ENCODE measurements at regions not wholly inside any gene's neighbourhood (a gene's known extent, or its start where the extent isn't known, plus 50 kb on each side); places are given as distances from the start of the nearest gene placed in this dataset.

DNA sequence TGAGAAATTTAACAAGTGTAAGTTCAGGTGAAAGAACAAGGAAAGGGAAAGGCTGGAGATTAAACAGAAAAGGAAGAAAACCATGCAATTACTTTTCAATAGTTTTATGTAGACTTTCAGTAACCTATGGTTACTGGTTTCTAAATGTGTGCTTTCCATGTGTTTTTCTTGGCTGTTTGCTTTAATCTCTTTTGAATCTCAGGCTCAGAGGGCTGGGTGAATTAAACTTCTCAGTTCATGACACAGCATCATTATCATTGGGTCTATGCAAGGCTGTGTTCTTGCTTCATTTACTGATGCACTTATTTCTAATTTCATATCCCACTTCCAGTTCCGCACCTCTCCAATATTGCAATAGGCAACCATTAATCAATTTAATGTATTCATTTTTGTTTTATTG, 266.5 kb upstream of the UGT8 start:
- TF ChIP-seq ZNF274 (IDR thresholded peaks at IDR 0.05; ENCODE audit: low read depth, low read length) (no peak), SUZ12 (IDR thresholded peaks at IDR 0.05; ENCODE audit: extremely low read depth, insufficient read depth, insufficient read length) (no peak), YY1 (IDR thresholded peaks at IDR 0.05; ENCODE audit: insufficient read depth, insufficient read length) (no peak)
